Keratinocyte (primary cell): ENCODE measurements at regions not wholly inside any gene's neighbourhood (a gene's known extent, or its start where the extent isn't known, plus 50 kb on each side); places are given as distances from the start of the nearest gene placed in this dataset.

Experiments
- CTCF ChIP-seq, 3 experiments: IDR thresholded peaks in 1 of 3; conservative IDR thresholded peaks in 1 of 3; optimal IDR thresholded peaks in 1 of 3; 2 replicates in 2 of 3; 3 replicates in 1 of 3; pipeline versions ENCODE3 to v1.5.1; 2011; ENCODE audit warnings: low read length in 3 of 3, mild to moderate bottlenecking in 3 of 3, moderate library complexity in 2 of 3, control low read depth in 1 of 3, inconsistent platforms in 1 of 3; ENCODE audit not compliant: insufficient read depth in 2 of 3; ENCODE audit errors: extremely low read depth in 1 of 3
- EZH2 ChIP-seq: IDR thresholded peaks from one replicate; pipeline ENCODE4 v1.6.1; 2012; ENCODE audit warnings: inconsistent platforms, mild to moderate bottlenecking, low read length, moderate library complexity

- TF ChIP-seq CTCF (optimal IDR thresholded peaks at IDR 0.05 in 1 of 3, IDR thresholded peaks at IDR 0.05 in 1 of 3, conservative IDR thresholded peaks at IDR 0.05 in 1 of 3; ENCODE audit: extremely low read depth in 1 of 3, insufficient read depth in 2 of 3, low read length in 3 of 3), result no peak
- TF ChIP-seq EZH2, result no peak
These were observed 186.9 kb downstream of the SETD4 start for GRCh38 chr21:35873441-35873840.
